ENCODE measurements at regions not wholly inside any gene's neighbourhood (a gene's known extent, or its start where the extent isn't known, plus 50 kb on each side); places are given as distances from the start of the nearest gene placed in this dataset.

GRCh38 chr11:134800130-134800529 is 388.1 kb upstream of the B3GAT1 start:
- POLR2A ChIA-PET, result no interaction called here
- no peak overlapping the region for H3K4me3 ChIP-seq (ENCODE audit: low read depth, low read length)
- CTCF ChIA-PET, result no interaction called here
- DNase-seq (ENCODE audit: low read depth, low spot score), result no peak
- TF ChIP-seq CTCF (IDR thresholded peaks at IDR 0.05; ENCODE audit: insufficient read depth, low read length, missing control alignments), result no peak

- H3K4me3 ChIP-seq (ENCODE audit: low read depth, low read length), result no peak overlapping the region
- TF ChIP-seq CTCF (IDR thresholded peaks at IDR 0.05; ENCODE audit: insufficient read depth, low read length, missing control alignments), result no peak
- POLR2A ChIA-PET, result no interaction called here
These were observed 387.3 kb upstream of the B3GAT1 start for GRCh38 chr11:134799386-134799785.

GRCh38 chr11:134797411-134798089 is 385.5 kb upstream of the B3GAT1 start:
- POLR2A ChIA-PET, result no interaction called here
- CTCF ChIA-PET, result no interaction called here
- no peak for DNase-seq (ENCODE audit: low read depth, low spot score)
- no peak overlapping the region for H3K4me3 ChIP-seq (ENCODE audit: low read depth, low read length)
- TF ChIP-seq CTCF (IDR thresholded peaks at IDR 0.05; ENCODE audit: insufficient read depth, low read length, missing control alignments), result no peak

More at GRCh38 chr11:134799386-134799785, 387.3 kb upstream of the B3GAT1 start:
- CTCF ChIA-PET, result no interaction called here
- DNase-seq (ENCODE audit: low read depth, low spot score), result no peak

- no peak overlapping the region for H3K4me3 ChIP-seq (ENCODE audit: low read depth, low read length)
- no peak for DNase-seq (ENCODE audit: low read depth, low spot score)
- ChIA-PET POLR2A (no interaction called here), CTCF (no interaction called here)
- no peak for TF ChIP-seq CTCF (IDR thresholded peaks at IDR 0.05; ENCODE audit: insufficient read depth, low read length, missing control alignments)
These were observed 383.0 kb upstream of the B3GAT1 start for GRCh38 chr11:134795017-134795416.

- TF ChIP-seq CTCF (IDR thresholded peaks at IDR 0.05; ENCODE audit: insufficient read depth, low read length, missing control alignments), result no peak
- H3K4me3 ChIP-seq (ENCODE audit: low read depth, low read length), result no peak overlapping the region
These were observed 382.1 kb upstream of the B3GAT1 start for GRCh38 chr11:134794192-134794591.

GRCh38 chr11:134792677-134793076 is 380.6 kb upstream of the B3GAT1 start:
- ChIA-PET CTCF (no interaction called here), POLR2A (no interaction called here)
- no peak overlapping the region for H3K4me3 ChIP-seq (ENCODE audit: low read depth, low read length)
- DNase-seq (ENCODE audit: low read depth, low spot score), result no peak
- no peak for TF ChIP-seq CTCF (IDR thresholded peaks at IDR 0.05; ENCODE audit: insufficient read depth, low read length, missing control alignments)

More at GRCh38 chr11:134794192-134794591, 382.1 kb upstream of the B3GAT1 start:
- POLR2A ChIA-PET, result no interaction called here
- no peak for DNase-seq (ENCODE audit: low read depth, low spot score)
- CTCF ChIA-PET, result no interaction called here

All from AG04449 (cell line).